ENCODE measurements at regions not wholly inside any gene's neighbourhood (a gene's known extent, or its start where the extent isn't known, plus 50 kb on each side); places are given as distances from the start of the nearest gene placed in this dataset.

- peak in 1 of 2 donors; percentile 49 for DNase-seq (ENCODE audit: low read depth in 2 of 2)
- TF ChIP-seq CTCF (IDR thresholded peaks at IDR 0.05; ENCODE audit: low read depth, low read length) = no peak
- no peak overlapping the region for H3K4me3 ChIP-seq (replicated peaks in 1 of 2; ENCODE audit: low read depth in 2 of 2, low read length in 2 of 2)
Observed at GRCh38 chr2:12504443-12504842, 212.3 kb upstream of the TRIB2 start.

- DNase-seq (ENCODE audit: low read depth in 2 of 2) = no peak
- no peak overlapping the region for H3K4me3 ChIP-seq (replicated peaks in 1 of 2; ENCODE audit: low read depth in 2 of 2, low read length in 2 of 2)
- TF ChIP-seq CTCF (IDR thresholded peaks at IDR 0.05; ENCODE audit: low read depth, low read length) = no peak
Observed at GRCh38 chr2:12506846-12507245, 209.9 kb upstream of the TRIB2 start.

GRCh38 chr2:12507295-12507694 is 209.4 kb upstream of the TRIB2 start:
- no peak overlapping the region for H3K4me3 ChIP-seq (replicated peaks in 1 of 2; ENCODE audit: low read depth in 2 of 2, low read length in 2 of 2)
- TF ChIP-seq CTCF (IDR thresholded peaks at IDR 0.05; ENCODE audit: low read depth, low read length) = no peak
- DNase-seq (ENCODE audit: low read depth in 2 of 2) = peak; percentile 58

DNA sequence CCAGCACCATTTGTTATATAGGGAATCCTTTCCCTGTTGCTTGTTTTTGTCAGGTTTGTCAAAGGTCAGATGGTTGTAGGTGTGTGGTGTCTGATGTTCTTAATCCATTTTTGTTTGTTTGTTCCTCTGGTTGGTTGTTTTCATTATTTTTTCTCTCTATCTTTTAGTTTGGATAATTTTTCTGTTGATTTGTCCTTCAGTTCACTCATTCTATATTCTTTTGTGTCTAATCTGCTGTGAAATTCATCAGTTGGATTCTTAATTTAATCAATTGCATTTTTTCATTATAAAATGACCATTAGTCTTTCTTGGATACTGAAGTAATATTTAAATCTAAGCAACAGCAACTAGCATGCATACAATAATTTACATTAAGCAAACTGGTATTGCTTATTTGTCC is 206.7 kb upstream of the TRIB2 start:
- TF ChIP-seq CTCF (IDR thresholded peaks at IDR 0.05; ENCODE audit: low read depth, low read length) = no peak
- no peak overlapping the region for H3K4me3 ChIP-seq (replicated peaks in 1 of 2; ENCODE audit: low read depth in 2 of 2, low read length in 2 of 2)
- DNase-seq (ENCODE audit: low read depth in 2 of 2) = no peak

DNA sequence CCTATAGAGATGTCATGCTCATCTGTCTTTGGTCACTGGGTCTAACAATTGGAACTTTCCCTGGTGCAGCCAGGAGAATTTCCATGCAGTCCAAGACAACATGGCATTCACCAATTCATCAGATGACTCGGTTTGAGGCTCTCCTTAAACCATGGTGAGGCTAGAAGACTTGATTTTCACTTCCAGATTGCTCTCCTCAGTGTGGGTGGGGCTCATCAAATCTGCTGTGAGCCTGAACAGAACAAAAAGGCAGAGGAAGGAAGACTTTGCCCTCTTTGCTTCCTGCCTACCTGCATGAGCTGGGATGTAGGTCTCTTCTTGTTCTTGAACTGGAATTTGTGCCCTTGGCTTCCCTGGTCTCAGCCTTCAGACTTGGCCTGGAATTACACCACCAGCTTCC is 203.4 kb upstream of the TRIB2 start:
- no peak overlapping the region for H3K4me3 ChIP-seq (replicated peaks in 1 of 2; ENCODE audit: low read depth in 2 of 2, low read length in 2 of 2)
- TF ChIP-seq CTCF (IDR thresholded peaks at IDR 0.05; ENCODE audit: low read depth, low read length) = no peak
- no peak for DNase-seq (ENCODE audit: low read depth in 2 of 2)

DNA sequence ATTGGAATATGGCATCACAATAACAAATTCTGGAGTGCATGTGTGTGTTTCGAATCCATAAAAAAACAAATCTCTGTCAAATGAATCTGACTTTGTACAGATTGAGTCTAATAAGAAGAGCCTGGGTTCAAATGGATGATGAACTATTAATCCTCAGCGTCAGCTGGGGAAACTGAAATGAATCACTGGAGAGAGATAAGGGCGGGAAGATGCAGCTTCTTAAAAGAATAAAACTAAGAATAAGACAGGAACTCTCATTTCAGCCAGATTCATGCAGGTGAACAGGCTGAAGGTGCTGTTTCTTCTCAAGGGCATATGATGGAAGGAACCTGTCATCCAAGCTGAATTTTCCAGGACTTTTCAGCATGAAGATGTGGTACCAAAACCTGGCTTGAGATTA is 202.6 kb upstream of the TRIB2 start:
- DNase-seq (ENCODE audit: low read depth in 2 of 2) = no peak
- TF ChIP-seq CTCF (IDR thresholded peaks at IDR 0.05; ENCODE audit: low read depth, low read length) = no peak
- H3K4me3 ChIP-seq (replicated peaks in 1 of 2; ENCODE audit: low read depth in 2 of 2, low read length in 2 of 2) = no peak overlapping the region

DNA sequence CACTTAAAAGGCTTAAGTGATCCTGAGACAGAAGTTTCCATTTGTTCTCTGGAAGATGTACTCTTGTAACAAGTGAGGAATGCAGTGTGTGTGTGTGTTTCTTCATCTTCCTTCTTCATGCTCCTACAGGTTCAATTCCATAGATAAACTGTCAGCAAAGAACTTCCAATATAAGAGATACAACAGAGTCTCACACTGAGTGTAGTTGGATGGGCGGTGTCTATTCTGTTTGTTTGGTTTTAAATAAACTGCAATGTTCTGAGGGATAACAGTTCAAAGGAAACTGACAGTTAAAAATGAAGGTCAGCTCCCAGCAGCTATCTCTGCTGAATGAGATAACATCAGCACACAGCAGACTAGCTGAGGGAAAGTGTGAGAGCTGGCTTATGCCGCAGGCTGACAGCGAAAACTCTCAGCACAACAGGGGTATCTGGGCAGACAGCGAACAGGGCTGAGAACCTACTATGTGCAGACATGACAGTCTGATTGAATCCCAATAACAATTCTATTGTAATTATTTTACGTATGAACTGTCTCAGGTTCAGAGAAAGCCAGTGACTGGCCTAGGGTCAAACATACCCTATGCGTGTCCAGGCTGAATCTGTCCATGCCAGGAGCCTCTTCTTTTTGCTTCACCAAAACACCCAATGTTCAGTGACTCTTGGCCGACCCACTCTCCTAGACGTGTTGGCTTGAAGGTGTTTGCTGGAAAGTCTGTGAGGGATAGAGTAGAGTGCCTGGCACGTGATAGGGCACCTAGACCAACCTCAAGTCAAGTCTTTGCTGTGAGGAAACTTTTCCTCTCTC is 201.9 kb upstream of the TRIB2 start:
- H3K4me3 ChIP-seq (replicated peaks in 1 of 2; ENCODE audit: low read depth in 2 of 2, low read length in 2 of 2) = no peak overlapping the region
- TF ChIP-seq CTCF (IDR thresholded peaks at IDR 0.05; ENCODE audit: low read depth, low read length) = no peak
- DNase-seq (ENCODE audit: low read depth in 2 of 2) = no peak

Data from cardiac fibroblast (primary cell).